ENCODE measurements at regions not wholly inside any gene's neighbourhood (a gene's known extent, or its start where the extent isn't known, plus 50 kb on each side); places are given as distances from the start of the nearest gene placed in this dataset.

DNA sequence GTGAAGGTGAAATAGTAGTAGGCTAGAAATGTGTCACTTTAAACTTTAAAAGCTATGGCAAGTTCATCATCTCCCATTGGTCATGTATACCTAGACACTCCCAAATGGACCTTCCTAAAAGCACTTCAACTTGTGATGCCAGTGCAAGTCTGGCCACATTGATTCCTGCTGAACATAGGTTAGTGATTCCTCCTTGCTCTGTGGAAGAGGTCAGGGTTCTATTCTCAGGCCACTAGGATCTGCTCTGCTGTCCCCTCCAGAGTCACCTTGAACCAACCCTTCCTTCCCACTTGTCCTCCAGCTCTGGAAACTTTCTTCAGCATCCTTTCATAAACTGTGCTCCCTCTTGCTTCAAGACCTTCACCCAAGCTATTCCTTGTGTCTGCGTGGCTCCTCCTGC lies 301.7 kb downstream of the RPLP1 start:
- no peak for DNase-seq (ENCODE audit: low read depth)
- no peak overlapping the region for H3K4me3 ChIP-seq (ENCODE audit: control insufficient read depth, low read depth, low read length)
- TF ChIP-seq, protein P1, sequence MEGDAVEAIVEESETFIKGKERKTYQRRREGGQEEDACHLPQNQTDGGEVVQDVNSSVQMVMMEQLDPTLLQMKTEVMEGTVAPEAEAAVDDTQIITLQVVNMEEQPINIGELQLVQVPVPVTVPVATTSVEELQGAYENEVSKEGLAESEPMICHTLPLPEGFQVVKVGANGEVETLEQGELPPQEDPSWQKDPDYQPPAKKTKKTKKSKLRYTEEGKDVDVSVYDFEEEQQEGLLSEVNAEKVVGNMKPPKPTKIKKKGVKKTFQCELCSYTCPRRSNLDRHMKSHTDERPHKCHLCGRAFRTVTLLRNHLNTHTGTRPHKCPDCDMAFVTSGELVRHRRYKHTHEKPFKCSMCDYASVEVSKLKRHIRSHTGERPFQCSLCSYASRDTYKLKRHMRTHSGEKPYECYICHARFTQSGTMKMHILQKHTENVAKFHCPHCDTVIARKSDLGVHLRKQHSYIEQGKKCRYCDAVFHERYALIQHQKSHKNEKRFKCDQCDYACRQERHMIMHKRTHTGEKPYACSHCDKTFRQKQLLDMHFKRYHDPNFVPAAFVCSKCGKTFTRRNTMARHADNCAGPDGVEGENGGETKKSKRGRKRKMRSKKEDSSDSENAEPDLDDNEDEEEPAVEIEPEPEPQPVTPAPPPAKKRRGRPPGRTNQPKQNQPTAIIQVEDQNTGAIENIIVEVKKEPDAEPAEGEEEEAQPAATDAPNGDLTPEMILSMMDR (conservative IDR thresholded peaks at IDR 0.05; ENCODE audit: control insufficient read depth, insufficient read depth, low read depth, low read length): no peak

DNA sequence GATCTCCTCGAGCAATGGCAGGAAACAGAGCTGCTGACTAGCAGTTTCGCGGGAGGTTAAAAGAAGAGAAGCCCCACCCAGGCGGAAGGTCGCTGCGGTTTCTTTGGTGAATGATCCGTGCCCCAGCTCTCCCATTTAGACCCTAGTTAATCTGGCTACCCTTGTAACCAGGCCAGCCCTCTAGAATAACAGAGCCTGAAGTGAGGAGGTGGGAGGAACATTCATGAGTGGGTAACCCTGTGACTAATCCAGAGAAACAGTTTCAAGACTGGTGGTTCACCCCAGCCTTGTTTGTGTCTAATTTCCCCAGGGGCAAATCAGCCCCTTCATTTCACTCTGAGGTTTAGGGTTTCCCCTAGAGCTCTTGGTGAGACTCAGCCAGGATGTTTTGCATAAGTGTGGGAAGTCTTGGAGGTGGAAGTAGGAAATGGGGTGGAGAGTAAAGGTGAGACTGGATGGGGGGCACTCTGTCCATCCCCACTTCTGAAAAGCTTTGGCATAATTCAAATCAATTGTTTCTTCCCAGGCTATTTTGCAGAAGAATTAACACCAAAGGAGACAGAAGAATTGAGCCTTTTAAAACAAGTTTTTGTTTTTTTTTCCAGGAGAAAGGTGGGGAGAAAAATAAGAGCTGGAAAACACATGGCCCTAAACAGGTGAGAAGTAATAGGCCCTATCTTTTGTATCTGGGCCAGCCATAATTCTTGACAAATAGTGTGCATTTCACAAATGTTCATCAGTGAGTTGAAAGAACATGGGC lies 303.1 kb downstream of the RPLP1 start:
- TF ChIP-seq, protein P1 (conservative IDR thresholded peaks at IDR 0.05; ENCODE audit: control insufficient read depth, insufficient read depth, low read depth, low read length): no peak
- no peak overlapping the region for H3K4me3 ChIP-seq (ENCODE audit: control insufficient read depth, low read depth, low read length)
- peak; percentile 54 for DNase-seq (ENCODE audit: low read depth)

DNA sequence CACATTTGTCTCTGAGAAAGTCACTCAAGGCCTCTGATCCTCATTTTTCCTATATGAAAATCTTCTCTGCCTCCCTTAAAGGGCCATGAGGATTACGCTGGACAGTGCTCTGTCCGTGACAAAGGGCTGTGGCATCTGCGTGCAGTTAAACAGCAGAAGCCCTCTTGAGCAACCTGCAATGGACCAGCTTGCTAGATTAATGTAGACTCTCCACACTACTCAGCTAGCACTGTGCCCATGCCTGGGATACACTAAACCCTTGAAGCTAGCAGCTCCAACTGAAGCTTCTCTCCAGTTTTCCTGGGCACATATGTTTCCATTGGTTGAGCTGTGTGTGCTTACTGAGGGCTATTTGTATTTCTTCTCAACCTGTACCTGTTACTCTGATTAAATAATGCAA lies 303.8 kb downstream of the RPLP1 start:
- no peak overlapping the region for H3K4me3 ChIP-seq (ENCODE audit: control insufficient read depth, low read depth, low read length)
- TF ChIP-seq, protein P1 (conservative IDR thresholded peaks at IDR 0.05; ENCODE audit: control insufficient read depth, insufficient read depth, low read depth, low read length): no peak

DNA sequence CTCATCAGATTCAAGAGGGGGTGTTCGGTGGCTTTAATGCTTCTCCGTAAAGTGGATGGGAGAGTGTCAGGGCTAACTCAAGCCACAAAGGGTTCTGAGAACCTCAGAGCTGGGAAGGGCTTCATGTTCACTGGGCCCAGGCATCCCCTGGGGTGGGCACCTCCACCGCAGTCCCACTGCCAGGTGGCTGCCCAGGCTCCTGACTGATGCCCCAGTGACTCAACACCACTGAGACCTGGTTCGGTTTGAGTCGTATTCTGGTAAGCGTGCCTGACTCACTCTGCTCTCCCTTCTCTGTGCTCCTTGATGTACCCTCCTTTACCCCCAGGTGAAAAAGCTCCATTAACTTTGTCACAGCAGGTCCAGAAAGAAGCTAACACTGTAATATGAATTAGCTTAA lies 304.6 kb downstream of the RPLP1 start:
- H3K4me3 ChIP-seq (ENCODE audit: control insufficient read depth, low read depth, low read length): no peak overlapping the region
- TF ChIP-seq, protein P1 (conservative IDR thresholded peaks at IDR 0.05; ENCODE audit: control insufficient read depth, insufficient read depth, low read depth, low read length): no peak
- peak; percentile 19 for DNase-seq (ENCODE audit: low read depth)

More for the DNA sequence above, 303.8 kb downstream of the RPLP1 start:
- no peak for DNase-seq (ENCODE audit: low read depth)

DNA sequence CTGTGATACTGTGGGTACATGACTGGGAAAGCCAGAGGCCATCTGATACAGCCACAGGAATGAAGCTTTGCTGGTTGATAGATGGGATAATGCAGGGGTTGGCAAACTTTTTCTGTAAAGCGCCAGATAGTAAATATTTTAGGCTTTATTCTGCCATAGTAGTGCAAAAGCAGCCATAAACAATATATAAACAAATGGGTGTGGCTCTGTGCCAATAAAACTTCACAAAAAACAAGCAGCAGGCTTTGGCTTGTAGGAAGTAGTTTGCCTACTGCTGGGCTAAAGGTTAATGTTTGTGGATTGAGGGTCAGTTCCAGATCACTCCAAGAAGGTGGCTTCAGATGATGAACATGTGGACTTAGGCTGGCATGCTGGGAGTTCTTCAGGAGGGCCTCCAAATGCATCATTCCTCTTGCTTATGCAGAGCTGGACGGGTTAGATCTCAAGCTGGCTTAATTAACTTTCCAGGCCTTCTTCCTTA lies 305.7 kb downstream of the RPLP1 start:
- DNase-seq (ENCODE audit: low read depth): peak; percentile 19
- TF ChIP-seq, protein P1 (conservative IDR thresholded peaks at IDR 0.05; ENCODE audit: control insufficient read depth, insufficient read depth, low read depth, low read length): no peak
- H3K4me3 ChIP-seq (ENCODE audit: control insufficient read depth, low read depth, low read length): no peak overlapping the region

DNA sequence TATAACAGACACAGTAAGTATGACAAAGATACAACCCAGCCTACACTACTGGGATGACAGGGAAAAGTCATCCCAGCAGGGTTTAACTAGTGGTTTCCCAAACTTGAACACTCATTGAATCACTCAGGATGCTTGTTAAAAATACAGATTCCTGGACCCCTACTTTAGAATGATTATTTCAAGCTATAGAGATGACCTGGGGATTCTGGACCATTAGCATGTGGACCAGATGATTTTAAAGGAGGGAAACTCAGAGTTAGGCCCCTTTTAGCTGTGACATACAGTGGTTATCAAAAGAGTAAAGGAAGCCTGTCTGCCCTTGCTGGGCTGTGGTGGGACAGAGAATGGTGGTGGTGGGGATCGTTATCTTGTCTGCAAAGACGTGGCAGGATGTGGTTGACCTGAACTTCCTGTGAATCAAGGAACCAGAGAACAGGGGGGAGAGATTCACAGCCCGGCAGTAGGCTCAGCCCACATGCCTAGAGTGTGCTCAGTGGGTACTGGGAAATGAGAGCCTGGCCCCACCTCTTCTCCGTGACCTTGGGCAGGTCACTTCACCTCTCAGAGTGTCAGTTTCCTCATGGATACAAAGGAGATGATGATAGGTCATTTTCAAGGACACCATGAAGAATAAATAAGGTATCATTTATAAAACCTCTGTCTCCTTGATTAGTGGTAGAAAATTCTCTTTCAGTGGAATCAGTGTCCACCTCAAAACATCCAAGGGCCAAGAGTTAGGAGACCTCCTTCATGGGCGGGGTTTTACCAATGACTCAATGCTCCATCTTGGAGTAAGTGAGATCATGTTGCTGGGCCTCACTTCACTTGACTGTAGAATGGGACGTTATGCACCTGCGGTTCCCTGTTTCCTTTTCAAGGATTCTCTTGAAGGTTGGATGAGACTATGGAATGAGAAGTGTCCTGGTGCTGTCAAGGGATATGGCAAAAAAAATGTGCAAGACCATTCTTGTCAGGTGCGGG lies 306.5 kb downstream of the RPLP1 start:
- peak; percentile 19 for DNase-seq (ENCODE audit: low read depth)
- TF ChIP-seq, protein P1 (conservative IDR thresholded peaks at IDR 0.05; ENCODE audit: control insufficient read depth, insufficient read depth, low read depth, low read length): no peak
- H3K4me3 ChIP-seq (ENCODE audit: control insufficient read depth, low read depth, low read length): no peak overlapping the region

Data from fibroblast of mammary gland (primary cell).